Lower leg skin (tissue), 4 donors: ENCODE measurements at regions not wholly inside any gene's neighbourhood (a gene's known extent, or its start where the extent isn't known, plus 50 kb on each side); places are given as distances from the start of the nearest gene placed in this dataset.

Experiments
- DNase-seq, 2 donors: peaks; one replicate each; pipeline ENCODE4 v3.0.0-alpha.2; 2019; ENCODE audit warnings: low spot score in 2 of 2
- H3K4me3 ChIP-seq: fragments of 200-600 bp; sonication (generic); 2 replicates; pipeline ENCODE4 v1.5.1; 2017; ENCODE audit warnings: mild to moderate bottlenecking, low read depth; ENCODE audit not compliant: poor library complexity, severe bottlenecking
- POLR2A ChIP-seq, 2 donors: fragments of 450-650 bp; IDR thresholded peaks; one replicate each; pipeline ENCODE4 v1.6.1; 2016 to 2017; ENCODE audit warnings: antibody characterized with exemption in 2 of 2, mild to moderate bottlenecking in 1 of 2, moderate library complexity in 1 of 2
- WGBS, 2 donors: methylation state at CpG; one replicate each; pipeline ENCODE4 v1.1.5; 2018; 5-methylcytosine and 5-hydroxymethylcytosine counted together
- intact Hi-C: fragments of 100-400 bp; cut with DNase I; formaldehyde crosslinking; loops from one replicate; pipeline ENCODE4 v1.15.0; 2023; ENCODE audit warnings: low total_unique reads
- TF ChIP-seq, protein P1 (sequence below), 3 donors: fragments of 450-650 bp; IDR thresholded peaks; one replicate each; pipeline ENCODE4 v1.5.1; 2016; ENCODE audit warnings: antibody characterized with exemption in 3 of 3, mild to moderate bottlenecking in 3 of 3, moderate library complexity in 2 of 3

DNA sequence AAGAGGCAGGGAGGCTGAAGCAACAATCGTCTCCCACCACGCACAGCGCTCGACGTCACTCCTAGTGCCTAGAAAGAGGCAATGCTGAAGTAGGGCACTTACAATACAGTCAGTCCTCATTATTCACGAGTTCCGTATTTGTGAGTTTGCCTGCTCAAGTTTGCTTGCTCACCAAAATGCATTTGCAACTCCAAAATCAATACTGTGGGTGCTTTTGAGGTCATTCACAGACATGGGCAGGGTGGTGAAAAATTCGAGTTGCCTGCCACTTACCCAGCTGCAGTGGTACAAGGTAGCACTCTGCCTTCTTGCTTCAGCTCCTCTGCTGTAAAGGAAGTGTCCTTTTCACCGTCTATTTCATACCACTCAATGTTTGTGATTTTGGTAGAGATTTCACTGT, 113.7 kb upstream of the NCK2 start:
- H3K4me3 ChIP-seq, result no peak overlapping the region
- no peak for TF ChIP-seq POLR2A (IDR thresholded peaks at IDR 0.05)
- TF ChIP-seq, protein P1, sequence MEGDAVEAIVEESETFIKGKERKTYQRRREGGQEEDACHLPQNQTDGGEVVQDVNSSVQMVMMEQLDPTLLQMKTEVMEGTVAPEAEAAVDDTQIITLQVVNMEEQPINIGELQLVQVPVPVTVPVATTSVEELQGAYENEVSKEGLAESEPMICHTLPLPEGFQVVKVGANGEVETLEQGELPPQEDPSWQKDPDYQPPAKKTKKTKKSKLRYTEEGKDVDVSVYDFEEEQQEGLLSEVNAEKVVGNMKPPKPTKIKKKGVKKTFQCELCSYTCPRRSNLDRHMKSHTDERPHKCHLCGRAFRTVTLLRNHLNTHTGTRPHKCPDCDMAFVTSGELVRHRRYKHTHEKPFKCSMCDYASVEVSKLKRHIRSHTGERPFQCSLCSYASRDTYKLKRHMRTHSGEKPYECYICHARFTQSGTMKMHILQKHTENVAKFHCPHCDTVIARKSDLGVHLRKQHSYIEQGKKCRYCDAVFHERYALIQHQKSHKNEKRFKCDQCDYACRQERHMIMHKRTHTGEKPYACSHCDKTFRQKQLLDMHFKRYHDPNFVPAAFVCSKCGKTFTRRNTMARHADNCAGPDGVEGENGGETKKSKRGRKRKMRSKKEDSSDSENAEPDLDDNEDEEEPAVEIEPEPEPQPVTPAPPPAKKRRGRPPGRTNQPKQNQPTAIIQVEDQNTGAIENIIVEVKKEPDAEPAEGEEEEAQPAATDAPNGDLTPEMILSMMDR (IDR thresholded peaks at IDR 0.05), result no peak
- intact Hi-C loops, result no loop called here
- peak in 1 of 2 donors; percentile 14 for DNase-seq
- 90 to 93% methylated on average over 9 of the region's 9 CpGs for WGBS, 2 donors

DNA sequence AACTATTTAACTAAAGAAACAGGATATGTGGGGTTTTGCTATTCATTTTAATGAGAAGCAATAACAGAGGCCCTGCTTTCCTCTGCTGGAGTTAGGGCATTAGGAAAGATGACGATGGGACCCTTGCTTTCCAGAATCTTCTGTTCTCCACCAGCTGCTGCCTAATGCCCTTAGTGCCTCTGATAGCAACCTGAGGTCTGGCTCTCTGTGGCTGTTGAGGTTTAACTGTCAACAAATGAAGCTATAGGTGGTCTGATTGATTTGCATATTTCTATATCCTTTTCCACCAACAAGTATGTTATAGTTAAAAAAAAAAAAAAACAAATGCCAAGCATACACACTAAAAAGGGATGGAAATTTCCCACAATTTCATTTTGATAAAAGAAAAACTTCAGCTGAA, 115.1 kb upstream of the NCK2 start:
- intact Hi-C loops, result no loop called here
- DNase-seq, result no peak
- TF ChIP-seq, protein P1 (IDR thresholded peaks at IDR 0.05), result no peak
- no peak for TF ChIP-seq POLR2A (IDR thresholded peaks at IDR 0.05)
- no peak overlapping the region for H3K4me3 ChIP-seq
- 76 to 85% methylated on average over 1 of the region's 1 CpG for WGBS, 2 donors

DNA sequence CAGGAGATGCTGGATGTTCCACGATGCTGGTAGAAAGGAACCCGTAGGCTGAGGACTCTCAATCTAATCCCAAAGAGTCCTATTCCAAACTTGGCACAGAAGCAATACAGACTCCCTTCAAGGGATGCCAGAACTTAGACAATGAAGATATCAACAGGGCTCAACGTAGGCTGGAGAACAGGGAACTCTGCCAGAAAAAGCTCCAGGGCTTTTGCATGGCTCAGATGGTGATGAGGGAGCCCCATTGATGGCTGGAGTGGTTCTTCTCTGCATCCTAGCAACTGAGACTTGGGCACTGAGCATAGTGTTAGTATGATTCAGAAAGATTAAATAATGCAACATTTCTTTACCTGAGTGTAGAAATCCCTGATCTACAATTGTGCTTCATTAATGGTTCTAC, 117.2 kb upstream of the NCK2 start:
- H3K4me3 ChIP-seq, result no peak overlapping the region
- peak in 1 of 2 donors; percentile 34 for DNase-seq
- no peak for TF ChIP-seq POLR2A (IDR thresholded peaks at IDR 0.05)
- TF ChIP-seq, protein P1 (IDR thresholded peaks at IDR 0.05), result no peak
- intact Hi-C loops, result no loop called here
- WGBS, 2 donors, result 47 to 53% methylated on average over 3 of the region's 3 CpGs

- WGBS, 2 donors, result 86 to 93% methylated on average over 3 of the region's 3 CpGs
- TF ChIP-seq, protein P1 (IDR thresholded peaks at IDR 0.05), result no peak
- no peak for TF ChIP-seq POLR2A (IDR thresholded peaks at IDR 0.05)
- no peak for DNase-seq
- intact Hi-C loops, result no loop called here
- no peak overlapping the region for H3K4me3 ChIP-seq
Measured at GRCh38 chr2:105626966-105627340, 117.8 kb upstream of the NCK2 start.

GRCh38 chr2:105626212-105626965, 118.3 kb upstream of the NCK2 start:
- DNase-seq, result peak in 1 of 2 donors; percentile 66
- no peak for TF ChIP-seq POLR2A (IDR thresholded peaks at IDR 0.05)
- TF ChIP-seq, protein P1 (IDR thresholded peaks at IDR 0.05), result no peak
- H3K4me3 ChIP-seq, result no peak overlapping the region
- 87 to 89% methylated on average over 7 of the region's 7 CpGs for WGBS, 2 donors
- intact Hi-C loops, result no loop called here

DNA sequence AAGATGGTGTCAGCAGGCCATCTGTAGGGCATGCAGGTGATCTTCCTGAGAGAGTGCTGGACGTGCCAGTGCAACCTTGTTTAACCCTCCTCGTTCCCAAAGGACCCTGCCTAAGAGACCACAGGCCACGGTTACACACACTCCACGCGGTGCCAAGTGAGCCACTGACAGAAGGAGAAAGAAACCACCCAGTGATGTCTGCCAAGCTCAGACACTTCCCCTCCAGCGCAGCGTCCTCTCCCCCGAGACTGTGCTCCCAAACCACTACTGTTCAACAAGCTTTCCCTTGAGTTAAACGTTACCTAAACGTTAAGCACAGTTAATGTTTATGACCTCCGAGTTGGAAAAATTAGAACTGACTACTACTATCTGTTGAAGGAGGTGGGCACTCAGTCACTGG, 119.1 kb upstream of the NCK2 start:
- TF ChIP-seq POLR2A (IDR thresholded peaks at IDR 0.05), result no peak
- TF ChIP-seq, protein P1 (IDR thresholded peaks at IDR 0.05), result no peak
- peak in 1 of 2 donors; percentile 60 for DNase-seq
- 75 to 85% methylated on average over 11 of the region's 11 CpGs for WGBS, 2 donors

More for the DNA sequence above, 119.1 kb upstream of the NCK2 start:
- intact Hi-C loops, result no loop called here
- H3K4me3 ChIP-seq, result no peak overlapping the region
